K562 (cell line): ENCODE measurements at regions not wholly inside any gene's neighbourhood (a gene's known extent, or its start where the extent isn't known, plus 50 kb on each side); places are given as distances from the start of the nearest gene placed in this dataset.

ENCODE experiments used
- BCLAF1 ChIP-seq, 2 experiments: fragments of 450-650 bp in 1 of 2; IDR thresholded peaks; 2 replicates each; pipeline ENCODE4 v1.6.1; 2011 to 2017; ENCODE audit warnings: low read depth in 2 of 2, antibody characterized with exemption in 1 of 2, borderline replicate concordance in 1 of 2, low read length in 1 of 2, mild to moderate bottlenecking in 1 of 2, mixed read lengths in 1 of 2; ENCODE audit not compliant: control insufficient read depth in 1 of 2
- CTCFL ChIP-seq: IDR thresholded peaks from 2 replicates; pipeline ENCODE4 v1.6.1; 2011; ENCODE audit warnings: borderline replicate concordance, low read depth, mild to moderate bottlenecking, moderate library complexity, low read length; ENCODE audit not compliant: insufficient read depth, poor library complexity, severe bottlenecking
- GTF2A2 ChIP-seq: IDR thresholded peaks from 2 replicates; pipeline ENCODE4 v1.6.1; 2016; ENCODE audit warnings: mild to moderate bottlenecking, missing genetic modification characterization, missing compliant biosample characterization
- THAP7 ChIP-seq: fragments of 250-450 bp; sonication (Bioruptor Pico); IDR thresholded peaks from 2 replicates; pipeline ENCODE4 v1.5.0; 2021
- ZNF12 ChIP-seq: sonication (generic); formaldehyde crosslinking; IDR thresholded peaks from 2 replicates; pipeline ENCODE4 v1.4.0; 2020; ENCODE audit warnings: mild to moderate bottlenecking, missing genetic modification reagents

GRCh38 chr12:74393272-74393671 lies 144.4 kb upstream of the ATXN7L3B start (continued):
- TF ChIP-seq CTCFL (no peak), GTF2A2 (tag) (no peak), ZNF12 (CRISPR knock-in tag) (no peak), THAP7 (CRISPR knock-in tag) (no peak), BCLAF1 (IDR thresholded peaks at IDR 0.05; ENCODE audit: borderline replicate concordance in 1 of 2, control insufficient read depth in 1 of 2, low read depth in 2 of 2, low read length in 1 of 2) (no peak)
